ENCODE measurements at regions not wholly inside any gene's neighbourhood (a gene's known extent, or its start where the extent isn't known, plus 50 kb on each side); places are given as distances from the start of the nearest gene placed in this dataset.

- DNase-seq: no peak
Observed at GRCh38 chr13:104784891-104785290, 1718.7 kb upstream of the SLC10A2 start.

GRCh38 chr13:104782741-104783140, 1716.5 kb upstream of the SLC10A2 start:
- no peak for DNase-seq

- DNase-seq: no peak
Observed at GRCh38 chr13:104779311-104779993, 1713.2 kb upstream of the SLC10A2 start.

GRCh38 chr13:104773775-104774174, 1707.6 kb upstream of the SLC10A2 start:
- no peak for DNase-seq

GRCh38 chr13:104769545-104769944, 1703.3 kb upstream of the SLC10A2 start:
- no peak for DNase-seq

- no peak for DNase-seq
Observed at GRCh38 chr13:104766319-104766718, 1700.1 kb upstream of the SLC10A2 start.

- no peak for DNase-seq
Observed at GRCh38 chr13:104764600-104764999, 1698.4 kb upstream of the SLC10A2 start.

GRCh38 chr13:104759069-104759468, 1692.9 kb upstream of the SLC10A2 start:
- no peak for DNase-seq

- DNase-seq: no peak
Observed at GRCh38 chr13:104757712-104758111, 1691.5 kb upstream of the SLC10A2 start.

GRCh38 chr13:104750377-104750776, 1684.2 kb upstream of the SLC10A2 start:
- no peak for DNase-seq

GRCh38 chr13:104740641-104741222, 1674.5 kb upstream of the SLC10A2 start:
- no peak for DNase-seq

GRCh38 chr13:104737713-104738112, 1671.5 kb upstream of the SLC10A2 start:
- DNase-seq: no peak

GRCh38 chr13:104733427-104733826, 1667.2 kb upstream of the SLC10A2 start:
- DNase-seq: no peak

GRCh38 chr13:104715111-104715510, 1648.9 kb upstream of the SLC10A2 start:
- no peak for DNase-seq

- no peak for DNase-seq
Observed at GRCh38 chr13:104705031-104705750, 1639.0 kb upstream of the SLC10A2 start.

- DNase-seq: no peak
Observed at GRCh38 chr13:104701591-104701990, 1635.4 kb upstream of the SLC10A2 start.

- no peak for DNase-seq
Observed at GRCh38 chr13:104694397-104694796, 1628.2 kb upstream of the SLC10A2 start.

GRCh38 chr13:104693126-104693525, 1626.9 kb upstream of the SLC10A2 start:
- no peak for DNase-seq

GRCh38 chr13:104691767-104692467, 1625.7 kb upstream of the SLC10A2 start:
- DNase-seq: no peak

- DNase-seq: no peak
Observed at GRCh38 chr13:104686484-104686883, 1620.3 kb upstream of the SLC10A2 start.

GRCh38 chr13:104683789-104684188, 1617.6 kb upstream of the SLC10A2 start:
- DNase-seq: no peak

GRCh38 chr13:104678161-104678560, 1611.9 kb upstream of the SLC10A2 start:
- DNase-seq: no peak

GRCh38 chr13:104671901-104672300, 1605.7 kb upstream of the SLC10A2 start:
- DNase-seq: no peak

- no peak for DNase-seq
Observed at GRCh38 chr13:104657196-104657595, 1591.0 kb upstream of the SLC10A2 start.
